Stimulated activated naive CD8-positive, alpha-beta T cell treated with anti-CD3 and anti-CD28 coated beads, Interleukin-15, amount 100 ng/mL, for 72 hours (primary cell): ENCODE measurements at regions not wholly inside any gene's neighbourhood (a gene's known extent, or its start where the extent isn't known, plus 50 kb on each side); places are given as distances from the start of the nearest gene placed in this dataset.

Experiments used
- ATAC-seq: fragments of 150-1000 bp; cut with Tn5 transposase; 2 replicates; pipeline ENCODE4 v1.10.0; 2021; ENCODE audit warnings: mild to moderate bottlenecking, moderate library complexity
- DNase-seq, 2 donors: peaks; one replicate each; pipeline ENCODE4 v3.0.0; 2021 to 2022
- H3K27ac Mint-ChIP-seq, 2 donors: one replicate each; pipeline ENCODE4 v1.8.0; 2022; ENCODE audit warnings: mild to moderate bottlenecking in 2 of 2, mixed read lengths in 2 of 2, moderate library complexity in 2 of 2
- H3K27me3 Mint-ChIP-seq: one replicate; pipeline ENCODE4 v1.8.0; 2022; ENCODE audit warnings: mixed read lengths
- H3K4me1 Mint-ChIP-seq: one replicate; pipeline ENCODE4 v1.8.0; 2022; ENCODE audit warnings: mild to moderate bottlenecking, mixed read lengths
- H3K4me3 Mint-ChIP-seq, 2 donors: one replicate each; pipeline ENCODE4 v1.8.0; 2022; ENCODE audit warnings: mild to moderate bottlenecking in 2 of 2, mixed read lengths in 2 of 2, moderate library complexity in 1 of 2
- H3K9me3 Mint-ChIP-seq, 2 donors: one replicate each; pipeline ENCODE4 v1.8.0; 2022; ENCODE audit warnings: mixed read lengths in 2 of 2

- ATAC-seq = no peak
- Mint-ChIP-seq H3K4me1 (no peaks in the 10 kb centered on the region), H3K27ac (no peak overlapping the region), H3K9me3 (peaks cover 13 to 22% of the 10 kb centered on the region in 2 donors), H3K27me3 (peaks cover 24% of the 10 kb centered on the region), H3K4me3 (no peak overlapping the region)
- DNase-seq = no peak
These were observed 292.4 kb upstream of the TSHZ3 start for GRCh38 chr19:31641591-31641990.

GRCh38 chr19:31648347-31648746 is 299.1 kb upstream of the TSHZ3 start:
- DNase-seq (no peak), ATAC-seq (no peak)
- H3K4me3 Mint-ChIP-seq = no peak overlapping the region
- H3K27me3 Mint-ChIP-seq = peaks cover 11% of the 10 kb centered on the region
- H3K9me3 Mint-ChIP-seq = peaks cover 8 to 13% of the 10 kb centered on the region in 2 donors
- no peaks in the 10 kb centered on the region for H3K4me1 Mint-ChIP-seq
- no peak overlapping the region for H3K27ac Mint-ChIP-seq

GRCh38 chr19:31656507-31656906 is 307.3 kb upstream of the TSHZ3 start:
- Mint-ChIP-seq H3K9me3 (peaks cover 4 to 9% of the 10 kb centered on the region in 2 donors), H3K27me3 (peaks cover 5% of the 10 kb centered on the region), H3K4me3 (no peak overlapping the region), H3K27ac (no peak overlapping the region), H3K4me1 (no peaks in the 10 kb centered on the region)
- ATAC-seq = no peak
- no peak for DNase-seq

DNA sequence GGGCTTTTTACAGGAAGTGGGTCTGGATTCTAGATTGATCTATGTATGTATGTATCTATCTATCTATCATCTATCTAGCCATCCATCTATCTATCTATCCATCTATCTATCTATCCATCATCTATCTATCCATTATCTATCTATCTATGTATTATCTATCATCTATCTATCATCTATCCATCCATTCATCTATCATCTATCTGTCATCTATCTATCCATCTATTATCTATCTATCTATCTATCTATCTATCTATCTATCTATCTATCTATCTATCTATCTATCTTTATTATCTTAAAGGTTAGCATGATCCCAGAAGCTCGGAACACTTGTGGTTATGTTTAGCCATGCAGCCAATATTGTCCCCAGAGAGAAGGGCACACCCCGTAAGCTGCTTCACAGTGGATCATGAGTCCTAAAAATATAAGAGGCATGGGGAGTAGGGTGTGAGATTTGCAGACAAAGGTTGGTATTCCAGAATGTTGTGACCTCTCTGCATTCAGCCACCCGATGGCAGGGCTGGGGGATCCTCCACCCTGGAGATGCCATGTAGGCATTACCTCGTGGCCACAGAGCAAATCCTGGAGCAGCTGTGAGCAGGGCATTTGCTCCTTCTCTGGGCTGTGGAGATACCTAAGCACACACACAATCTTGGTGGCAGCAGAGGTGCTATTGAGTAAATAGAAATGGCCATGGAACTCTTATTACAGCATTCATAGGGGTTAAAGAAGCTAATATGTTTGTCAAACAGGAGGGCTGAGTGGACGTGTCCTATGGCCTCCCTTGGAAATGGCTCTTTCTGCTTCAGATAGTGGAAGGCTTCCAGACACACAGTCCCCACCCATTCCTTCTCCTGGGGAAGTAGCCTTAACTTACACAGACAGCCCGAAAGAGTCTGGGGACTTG is 310.0 kb upstream of the TSHZ3 start:
- no peak for ATAC-seq

DNA sequence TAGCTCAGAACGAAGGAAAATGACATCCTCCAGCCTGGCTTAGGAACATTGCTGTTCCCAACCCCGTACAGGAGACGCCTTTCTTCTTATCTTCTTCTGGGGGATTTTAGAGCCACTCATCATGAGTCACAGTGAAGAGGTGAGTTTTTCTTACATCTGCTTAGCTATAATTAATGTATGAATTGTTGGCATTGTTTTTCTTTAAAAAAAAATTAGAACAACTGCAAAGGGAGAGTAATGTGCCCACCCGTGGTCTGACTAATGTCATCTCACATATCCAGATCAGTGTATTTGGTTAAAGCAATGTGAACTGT is 310.6 kb upstream of the TSHZ3 start:
- H3K9me3 Mint-ChIP-seq = peaks cover 2 to 6% of the 10 kb centered on the region in 2 donors
- no peak for DNase-seq
- H3K27ac Mint-ChIP-seq = no peak overlapping the region
- H3K27me3 Mint-ChIP-seq = peaks cover 5% of the 10 kb centered on the region
- no peak for ATAC-seq
- no peaks in the 10 kb centered on the region for H3K4me1 Mint-ChIP-seq
- H3K4me3 Mint-ChIP-seq = no peak overlapping the region

More for the DNA sequence above, 310.0 kb upstream of the TSHZ3 start:
- H3K4me1 Mint-ChIP-seq = no peaks in the 10 kb centered on the region
- H3K4me3 Mint-ChIP-seq = no peak overlapping the region
- peaks cover 5% of the 10 kb centered on the region for H3K27me3 Mint-ChIP-seq
- DNase-seq = no peak
- H3K9me3 Mint-ChIP-seq = peaks cover 4 to 9% of the 10 kb centered on the region in 2 donors
- no peak overlapping the region for H3K27ac Mint-ChIP-seq

- Mint-ChIP-seq H3K4me3 (no peak overlapping the region), H3K4me1 (no peaks in the 10 kb centered on the region), H3K27ac (peak overlapping the region in 1 of 2 donors; percentile 19), H3K9me3 (no peaks in the 10 kb centered on the region), H3K27me3 (no peaks in the 10 kb centered on the region)
- ATAC-seq (no peak), DNase-seq (no peak)
These were observed 314.9 kb upstream of the TSHZ3 start for GRCh38 chr19:31664096-31664495.

- Mint-ChIP-seq H3K27me3 (no peaks in the 10 kb centered on the region), H3K4me3 (no peak overlapping the region), H3K9me3 (no peaks in the 10 kb centered on the region), H3K27ac (no peak overlapping the region), H3K4me1 (no peaks in the 10 kb centered on the region)
- DNase-seq (no peak), ATAC-seq (no peak)
These were observed 315.8 kb upstream of the TSHZ3 start for GRCh38 chr19:31664997-31665396.

DNA sequence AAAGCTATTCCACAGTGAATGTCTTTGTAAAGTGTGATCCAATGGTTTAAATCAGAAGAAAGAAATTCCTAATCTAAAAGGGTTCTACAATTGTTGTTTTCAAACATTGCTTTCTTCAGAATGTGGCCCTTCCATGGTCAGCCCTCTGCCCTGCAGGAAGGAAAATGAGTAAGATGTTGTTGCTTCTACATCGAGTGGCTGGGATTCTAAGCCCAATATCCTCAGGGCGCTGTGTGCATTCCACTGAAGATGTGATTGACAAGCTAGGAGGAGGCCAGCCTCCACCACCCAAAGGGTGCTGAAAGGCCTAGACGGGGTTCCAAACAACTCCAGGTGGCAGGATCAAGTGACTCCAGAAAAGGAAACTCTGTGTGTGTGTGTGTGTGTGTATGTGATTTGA is 316.9 kb upstream of the TSHZ3 start:
- ATAC-seq (no peak), DNase-seq (no peak)
- H3K27me3 Mint-ChIP-seq = no peaks in the 10 kb centered on the region
- H3K4me1 Mint-ChIP-seq = no peaks in the 10 kb centered on the region
- peak overlapping the region in 1 of 2 donors; percentile 46 for H3K27ac Mint-ChIP-seq
- no peaks in the 10 kb centered on the region for H3K9me3 Mint-ChIP-seq
- H3K4me3 Mint-ChIP-seq = no peak overlapping the region

DNA sequence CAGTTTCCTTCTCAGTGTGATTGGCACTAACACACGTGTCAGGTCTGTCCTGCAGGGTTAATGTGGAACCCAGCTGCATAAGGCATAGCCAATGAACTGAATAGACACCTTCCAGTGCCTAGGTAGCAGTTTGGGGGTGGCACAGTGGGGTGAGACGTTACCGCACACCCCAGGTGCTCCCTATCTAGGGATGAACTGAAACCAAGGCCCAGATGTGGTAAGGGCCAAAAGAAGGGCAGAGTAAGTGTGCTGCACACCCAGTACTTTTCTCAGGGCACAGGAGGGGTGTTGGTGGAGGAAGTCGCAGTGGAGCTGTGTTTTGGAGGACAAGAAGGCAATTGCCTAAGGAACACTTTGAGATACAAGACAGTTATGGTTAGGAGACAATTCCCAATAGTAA is 317.9 kb upstream of the TSHZ3 start:
- Mint-ChIP-seq H3K9me3 (no peaks in the 10 kb centered on the region), H3K27me3 (no peaks in the 10 kb centered on the region), H3K4me1 (no peaks in the 10 kb centered on the region), H3K27ac (no peak overlapping the region), H3K4me3 (no peak overlapping the region)
- DNase-seq = no peak
- no peak for ATAC-seq

DNA sequence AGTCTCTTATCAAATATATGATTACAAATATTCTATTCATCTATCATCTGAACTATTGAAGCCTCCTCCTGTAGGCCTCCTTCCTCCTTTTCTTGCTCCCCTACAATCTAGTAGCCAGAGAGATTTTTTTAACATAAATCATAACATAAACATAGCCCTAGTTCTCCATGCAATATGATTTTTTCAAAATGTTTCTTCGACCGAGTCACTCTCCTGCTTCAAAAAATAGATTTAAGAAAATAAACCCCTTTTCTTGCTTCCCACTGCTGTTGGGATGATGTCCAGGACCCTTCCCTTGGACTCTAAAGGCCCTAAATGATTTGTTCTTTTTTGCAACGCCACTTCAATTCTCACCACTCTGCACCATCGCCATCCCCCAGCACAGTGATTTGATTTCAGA is 319.7 kb upstream of the TSHZ3 start:
- Mint-ChIP-seq H3K4me1 (no peaks in the 10 kb centered on the region), H3K9me3 (no peaks in the 10 kb centered on the region), H3K4me3 (no peak overlapping the region), H3K27ac (no peak overlapping the region), H3K27me3 (no peaks in the 10 kb centered on the region)
- DNase-seq (no peak), ATAC-seq (no peak)

DNA sequence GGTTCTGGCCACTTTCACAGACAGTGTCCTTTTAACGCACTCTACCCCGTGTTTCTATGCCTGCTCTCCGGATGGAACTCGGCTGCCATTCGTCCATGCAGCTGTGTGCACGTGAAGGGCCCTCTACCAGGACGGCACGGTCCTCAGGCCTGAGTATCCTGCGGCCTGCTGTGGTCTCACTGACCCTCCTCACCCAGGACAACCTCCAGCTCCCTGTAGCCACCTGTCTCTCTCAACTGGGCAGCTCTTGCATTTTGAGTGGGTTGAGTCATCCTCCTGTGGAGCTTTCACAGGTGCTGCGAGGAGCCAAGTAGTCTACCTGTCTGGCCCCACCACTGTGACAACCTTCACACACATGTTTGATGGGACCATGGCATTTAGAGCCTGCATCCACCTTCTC is 321.7 kb upstream of the TSHZ3 start:
- Mint-ChIP-seq H3K27ac (peak overlapping the region in 1 of 2 donors; percentile 31), H3K27me3 (no peaks in the 10 kb centered on the region), H3K4me1 (no peaks in the 10 kb centered on the region), H3K4me3 (no peak overlapping the region), H3K9me3 (no peaks in the 10 kb centered on the region)
- no peak for ATAC-seq
- no peak for DNase-seq

GRCh38 chr19:31671411-31672035 is 322.3 kb upstream of the TSHZ3 start:
- no peaks in the 10 kb centered on the region for H3K4me1 Mint-ChIP-seq
- H3K9me3 Mint-ChIP-seq = no peaks in the 10 kb centered on the region

DNA sequence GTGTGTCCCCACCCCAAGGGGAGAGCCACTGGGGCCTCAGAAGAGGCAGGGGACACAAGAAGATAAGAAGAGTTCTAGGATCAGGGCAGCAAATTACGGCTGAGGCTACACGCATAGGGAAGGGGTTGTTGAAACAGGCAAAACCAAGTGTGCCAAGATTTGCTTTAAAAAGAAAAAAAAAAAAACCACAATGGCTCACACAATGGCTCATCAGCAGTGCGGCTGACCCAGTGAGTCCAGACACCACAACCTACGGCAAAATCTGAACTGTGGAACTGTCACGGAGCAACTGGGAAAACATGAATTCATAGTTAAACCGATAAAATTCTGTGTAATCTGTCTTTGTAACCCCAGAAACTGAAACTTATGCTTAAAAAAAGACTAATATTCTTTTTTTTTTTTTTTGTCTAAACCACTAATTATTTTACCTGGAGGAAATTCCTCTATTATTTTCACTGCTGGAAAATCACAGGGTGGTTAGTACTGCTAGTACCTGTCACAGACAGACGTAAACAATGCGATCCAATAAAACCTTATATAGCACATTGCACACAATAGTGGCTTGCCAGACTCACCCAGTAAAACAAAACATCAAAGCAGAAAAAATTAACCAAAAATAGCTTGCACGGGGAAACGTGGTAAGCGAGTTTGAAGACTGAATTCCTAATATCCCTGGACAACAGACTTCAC is 325.4 kb upstream of the TSHZ3 start:
- no peak for ATAC-seq
- H3K27ac Mint-ChIP-seq = no peak overlapping the region
- H3K9me3 Mint-ChIP-seq = no peaks in the 10 kb centered on the region
- H3K27me3 Mint-ChIP-seq = peaks cover 8% of the 10 kb centered on the region
- no peak for DNase-seq
- no peak overlapping the region for H3K4me3 Mint-ChIP-seq
- H3K4me1 Mint-ChIP-seq = no peaks in the 10 kb centered on the region

More at GRCh38 chr19:31671411-31672035, 322.3 kb upstream of the TSHZ3 start:
- no peak for DNase-seq
- no peak for ATAC-seq
- Mint-ChIP-seq H3K27me3 (no peaks in the 10 kb centered on the region), H3K4me3 (no peak overlapping the region), H3K27ac (no peak overlapping the region)

DNA sequence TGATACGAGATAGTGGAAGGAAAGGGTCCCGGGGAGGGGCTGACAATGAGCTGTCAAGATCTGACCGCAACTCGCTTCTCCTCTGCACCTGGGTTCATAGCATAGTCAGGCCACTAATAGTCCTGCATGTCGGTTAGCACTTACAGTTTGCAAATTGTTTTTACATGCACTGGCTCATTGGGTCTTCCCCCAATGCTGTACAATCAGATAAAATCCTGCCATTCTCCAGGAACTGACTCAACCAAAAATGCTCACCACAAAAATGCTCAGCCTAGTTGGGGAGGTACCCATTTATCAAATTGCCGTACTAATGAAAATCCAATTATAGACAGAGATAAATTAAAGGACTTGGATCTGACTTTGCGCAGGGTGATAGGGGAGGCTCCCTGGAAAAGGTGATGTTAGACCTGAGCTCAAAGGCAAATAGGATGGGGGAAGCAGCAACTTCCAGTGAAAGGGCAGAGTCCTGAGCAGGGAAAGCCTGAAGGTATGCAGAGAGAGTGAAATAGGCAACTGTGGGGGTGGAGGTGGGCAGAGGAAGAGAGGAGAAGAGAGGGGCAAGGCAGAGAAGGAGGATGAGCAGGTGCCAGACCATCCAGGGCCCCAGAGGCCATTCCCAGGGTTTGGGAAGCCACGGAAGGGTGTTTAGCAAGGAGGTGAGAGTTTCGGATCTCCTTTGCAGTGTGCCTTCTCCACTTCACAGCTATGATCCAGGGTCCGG is 326.1 kb upstream of the TSHZ3 start:
- ATAC-seq = no peak
- DNase-seq = no peak

GRCh38 chr19:31676271-31677004 is 327.2 kb upstream of the TSHZ3 start:
- ATAC-seq (no peak), DNase-seq (no peak)
- Mint-ChIP-seq H3K4me3 (no peak overlapping the region), H3K4me1 (no peaks in the 10 kb centered on the region), H3K9me3 (no peaks in the 10 kb centered on the region), H3K27me3 (peaks cover 8% of the 10 kb centered on the region), H3K27ac (no peak overlapping the region)

More for the DNA sequence above, 326.1 kb upstream of the TSHZ3 start:
- Mint-ChIP-seq H3K4me1 (no peaks in the 10 kb centered on the region), H3K27ac (no peak overlapping the region), H3K9me3 (no peaks in the 10 kb centered on the region), H3K4me3 (no peak overlapping the region), H3K27me3 (peaks cover 8% of the 10 kb centered on the region)
